ENCODE measurements at regions not wholly inside any gene's neighbourhood (a gene's known extent, or its start where the extent isn't known, plus 50 kb on each side); places are given as distances from the start of the nearest gene placed in this dataset.

DNA sequence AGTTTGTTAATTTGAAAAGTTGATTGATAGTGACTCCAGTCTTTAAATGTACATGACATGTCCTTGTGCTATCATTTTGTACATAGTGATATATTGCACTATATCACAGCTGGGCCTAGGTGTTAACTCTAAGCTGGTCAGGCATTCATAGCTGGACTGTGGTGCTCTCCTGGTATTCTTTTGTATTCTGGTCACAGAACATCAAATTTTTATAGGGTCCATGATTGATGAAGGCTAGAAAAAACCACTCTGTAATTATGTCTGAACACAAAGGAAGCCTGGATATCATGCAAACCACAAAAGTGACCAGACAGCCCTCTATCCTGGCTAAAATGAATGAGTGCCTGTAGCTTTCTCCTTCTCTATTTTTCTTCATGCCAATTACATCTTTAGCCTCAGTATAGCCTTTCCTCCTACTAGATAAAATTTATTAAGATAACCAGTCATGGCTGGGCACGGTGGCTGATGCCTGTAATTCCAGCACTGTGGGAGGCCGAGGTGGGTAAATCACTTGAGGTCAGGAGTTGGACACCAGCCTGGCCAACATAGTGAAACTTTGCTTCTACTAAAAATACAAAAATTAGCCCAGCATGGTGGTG is 134.9 kb upstream of the B3GALT2 start:
- no peak for DNase-seq (ENCODE audit: low read depth, low spot score)
- Histone ChIP-seq H4K20me1 (ENCODE audit: insufficient read depth) (no peaks in the 10 kb centered on the region), H3K4me1 (ENCODE audit: control insufficient read depth in 1 of 2, insufficient read depth in 2 of 2, low read length in 2 of 2) (peaks cover 3 to 21% of the 10 kb centered on the region in 2 experiments), H3K36me3 (ENCODE audit: control insufficient read depth in 1 of 2, insufficient read depth in 2 of 2, low read length in 2 of 2) (peaks cover 0 to 7% of the 10 kb centered on the region in 2 experiments; a peak in 1 of 4 replicates), H3K9me3 (ENCODE audit: control insufficient read depth in 1 of 2, insufficient read depth in 1 of 2, low read depth in 1 of 2, low read length in 2 of 2) (no peaks in the 10 kb centered on the region), H3K9me2 (ENCODE audit: insufficient read depth) (no peaks in the 10 kb centered on the region; the same call in 1 of the 2 replicates), H3K27ac (ENCODE audit: low read depth, low read length) (no peak overlapping the region), H3K27me3 (ENCODE audit: insufficient read depth, low read length) (no peaks in the 10 kb centered on the region), H3K9ac (ENCODE audit: low read length) (no peak overlapping the region), H3K4me2 (ENCODE audit: low read length) (no peak overlapping the region), H3K4me3 (replicated peaks in 1 of 2; ENCODE audit: low read depth in 1 of 2, low read length in 2 of 2) (no peak overlapping the region), H2AFZ (ENCODE audit: low read depth, low read length, poor library complexity, severe bottlenecking) (no peak overlapping the region), H3K79me2 (ENCODE audit: insufficient read depth, low read length) (no peaks in the 10 kb centered on the region)
- BruUV-seq (replicated peaks), result no TSS peak
- RAD21 ChIA-PET (ENCODE audit: low non-redundant PET in 1 of 2, low total read pairs in 2 of 2, uncharacterized antibody in 2 of 2, unreplicated experiment in 2 of 2), result no interaction called here
- POLR2A ChIA-PET, result no interaction called here
- CTCF ChIA-PET, result no interaction called here
- ATAC-seq, result 0 out of 2 replicates have a peak, but pooled peaks have one; percentile 11
- intact Hi-C loops (cut with micrococcal nuclease), result no loop called here
- TF ChIP-seq ELF1 (IDR thresholded peaks at IDR 0.05; ENCODE audit: borderline replicate concordance, low read depth) (no peak), ATF3 (IDR thresholded peaks at IDR 0.05) (no peak), POLR2AphosphoS5 (IDR thresholded peaks at IDR 0.05; ENCODE audit: low read depth, low read length) (no peak), EGR1 (IDR thresholded peaks at IDR 0.05; ENCODE audit: low read depth) (no peak), RAD21 (IDR thresholded peaks at IDR 0.05; ENCODE audit: low read depth) (no peak), ZNF274 (IDR thresholded peaks at IDR 0.05; ENCODE audit: low read depth, low read length) (no peak), EZH2phosphoT487 (IDR thresholded peaks at IDR 0.05; ENCODE audit: borderline replicate concordance) (no peak), CBX3 (IDR thresholded peaks at IDR 0.05; ENCODE audit: low read depth) (no peak), ZFX (IDR thresholded peaks at IDR 0.05) (no peak), JUND (IDR thresholded peaks at IDR 0.05) (no peak), YY1 (IDR thresholded peaks at IDR 0.05; ENCODE audit: extremely low read depth, insufficient replicate concordance, low read depth, low read length) (no peak), POLR2A (IDR thresholded peaks at IDR 0.05; ENCODE audit: borderline replicate concordance, extremely low read depth, insufficient read depth, insufficient read length) (no peak)
- TF ChIP-seq, protein P1, sequence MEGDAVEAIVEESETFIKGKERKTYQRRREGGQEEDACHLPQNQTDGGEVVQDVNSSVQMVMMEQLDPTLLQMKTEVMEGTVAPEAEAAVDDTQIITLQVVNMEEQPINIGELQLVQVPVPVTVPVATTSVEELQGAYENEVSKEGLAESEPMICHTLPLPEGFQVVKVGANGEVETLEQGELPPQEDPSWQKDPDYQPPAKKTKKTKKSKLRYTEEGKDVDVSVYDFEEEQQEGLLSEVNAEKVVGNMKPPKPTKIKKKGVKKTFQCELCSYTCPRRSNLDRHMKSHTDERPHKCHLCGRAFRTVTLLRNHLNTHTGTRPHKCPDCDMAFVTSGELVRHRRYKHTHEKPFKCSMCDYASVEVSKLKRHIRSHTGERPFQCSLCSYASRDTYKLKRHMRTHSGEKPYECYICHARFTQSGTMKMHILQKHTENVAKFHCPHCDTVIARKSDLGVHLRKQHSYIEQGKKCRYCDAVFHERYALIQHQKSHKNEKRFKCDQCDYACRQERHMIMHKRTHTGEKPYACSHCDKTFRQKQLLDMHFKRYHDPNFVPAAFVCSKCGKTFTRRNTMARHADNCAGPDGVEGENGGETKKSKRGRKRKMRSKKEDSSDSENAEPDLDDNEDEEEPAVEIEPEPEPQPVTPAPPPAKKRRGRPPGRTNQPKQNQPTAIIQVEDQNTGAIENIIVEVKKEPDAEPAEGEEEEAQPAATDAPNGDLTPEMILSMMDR (IDR thresholded peaks at IDR 0.05 in 2 of 3, conservative IDR thresholded peaks at IDR 0.05 in 1 of 3; ENCODE audit: borderline replicate concordance in 1 of 3, insufficient read depth in 1 of 3, low read depth in 2 of 3, low read length in 2 of 3), result no peak

Measured in HCT116 (cell line).